AG04449 (cell line): ENCODE measurements at regions not wholly inside any gene's neighbourhood (a gene's known extent, or its start where the extent isn't known, plus 50 kb on each side); places are given as distances from the start of the nearest gene placed in this dataset.

Experiments
- CTCF ChIA-PET: fragments of 350-600 bp; formaldehyde crosslinking; extraction: SDS; loops from one replicate; lab custom pipeline; 2021; ENCODE audit warnings: antibody characterized with exemption; lab: Yijun Ruan, JAX
- POLR2A ChIA-PET: fragments of 400-600, 350-600 bp; formaldehyde crosslinking; extraction: SDS; loops from one replicate; lab custom pipeline; 2020; ENCODE audit warnings: antibody characterized with exemption, inconsistent platforms; lab: Yijun Ruan, JAX
- DNase-seq: peaks from one replicate; pipeline ENCODE4 v3.0.0-alpha.2; 2010; ENCODE audit warnings: low read depth, low spot score
- H3K4me3 ChIP-seq: 2 replicates; pipeline ENCODE4 v1.5.1; 2011; ENCODE audit warnings: low read depth, mild to moderate bottlenecking, control low read depth, low read length
- TF ChIP-seq, protein P1 (sequence below): IDR thresholded peaks from one replicate; pipeline ENCODE4 v1.5.1; 2011; ENCODE audit warnings: mild to moderate bottlenecking, moderate library complexity, low read length, control low read depth, inconsistent platforms; ENCODE audit not compliant: insufficient read depth; ENCODE audit errors: missing control alignments

DNA sequence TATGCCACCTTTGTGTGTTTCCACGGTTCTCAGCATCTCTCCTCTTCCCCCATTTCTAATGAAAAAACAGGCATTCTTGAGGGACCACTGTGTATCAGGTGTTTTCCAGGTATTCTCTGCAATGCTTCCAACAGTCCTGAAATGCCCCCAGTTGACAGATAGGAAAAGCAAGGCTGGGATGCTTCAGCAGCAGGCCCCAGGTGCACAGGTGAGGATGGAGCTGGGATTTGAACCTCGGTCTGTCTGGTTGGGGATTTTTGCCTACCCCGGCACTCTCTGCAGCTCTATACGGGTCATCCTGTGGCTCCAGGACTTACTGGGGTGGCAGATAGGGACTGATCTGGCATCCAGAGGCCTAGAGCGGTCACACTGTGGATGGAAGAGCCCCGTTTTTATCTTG lies 180.5 kb upstream of the GSE1 start:
- POLR2A ChIA-PET = no interaction called here
- no peak for DNase-seq
- TF ChIP-seq, protein P1, sequence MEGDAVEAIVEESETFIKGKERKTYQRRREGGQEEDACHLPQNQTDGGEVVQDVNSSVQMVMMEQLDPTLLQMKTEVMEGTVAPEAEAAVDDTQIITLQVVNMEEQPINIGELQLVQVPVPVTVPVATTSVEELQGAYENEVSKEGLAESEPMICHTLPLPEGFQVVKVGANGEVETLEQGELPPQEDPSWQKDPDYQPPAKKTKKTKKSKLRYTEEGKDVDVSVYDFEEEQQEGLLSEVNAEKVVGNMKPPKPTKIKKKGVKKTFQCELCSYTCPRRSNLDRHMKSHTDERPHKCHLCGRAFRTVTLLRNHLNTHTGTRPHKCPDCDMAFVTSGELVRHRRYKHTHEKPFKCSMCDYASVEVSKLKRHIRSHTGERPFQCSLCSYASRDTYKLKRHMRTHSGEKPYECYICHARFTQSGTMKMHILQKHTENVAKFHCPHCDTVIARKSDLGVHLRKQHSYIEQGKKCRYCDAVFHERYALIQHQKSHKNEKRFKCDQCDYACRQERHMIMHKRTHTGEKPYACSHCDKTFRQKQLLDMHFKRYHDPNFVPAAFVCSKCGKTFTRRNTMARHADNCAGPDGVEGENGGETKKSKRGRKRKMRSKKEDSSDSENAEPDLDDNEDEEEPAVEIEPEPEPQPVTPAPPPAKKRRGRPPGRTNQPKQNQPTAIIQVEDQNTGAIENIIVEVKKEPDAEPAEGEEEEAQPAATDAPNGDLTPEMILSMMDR = no peak
- CTCF ChIA-PET = interaction anchor here (2.3 to 5.7 kb wide), 2 partner anchors 12 to 178 kb away, joined by 11 to 43 read pairs; no protein-coding TSS in a partner anchor
- no peak overlapping the region for H3K4me3 ChIP-seq

DNA sequence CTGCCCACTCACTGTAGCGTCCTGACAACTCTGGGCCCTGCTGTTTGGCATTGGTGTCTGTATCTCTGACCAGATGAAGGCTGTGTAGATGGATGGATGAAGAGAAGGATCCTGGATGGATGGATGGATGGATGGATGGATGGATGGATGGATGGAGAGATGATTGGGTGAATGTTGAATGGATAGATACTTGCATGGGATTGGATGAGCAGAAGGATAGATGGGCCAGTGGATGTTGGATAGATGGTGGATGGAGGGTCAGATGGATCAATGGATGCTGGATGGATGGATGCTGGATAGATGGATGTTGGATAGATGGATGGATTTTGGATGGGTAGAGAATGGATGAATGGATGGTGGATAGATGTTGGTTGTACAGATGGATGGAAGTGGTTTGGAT lies 179.6 kb upstream of the GSE1 start:
- no peak overlapping the region for H3K4me3 ChIP-seq
- DNase-seq = no peak
- CTCF ChIA-PET = interaction anchor here (5.4 to 5.7 kb wide), 2 partner anchors 13 kb away, joined by 42 to 43 read pairs; no protein-coding TSS in a partner anchor
- TF ChIP-seq, protein P1 = no peak
- POLR2A ChIA-PET = no interaction called here

DNA sequence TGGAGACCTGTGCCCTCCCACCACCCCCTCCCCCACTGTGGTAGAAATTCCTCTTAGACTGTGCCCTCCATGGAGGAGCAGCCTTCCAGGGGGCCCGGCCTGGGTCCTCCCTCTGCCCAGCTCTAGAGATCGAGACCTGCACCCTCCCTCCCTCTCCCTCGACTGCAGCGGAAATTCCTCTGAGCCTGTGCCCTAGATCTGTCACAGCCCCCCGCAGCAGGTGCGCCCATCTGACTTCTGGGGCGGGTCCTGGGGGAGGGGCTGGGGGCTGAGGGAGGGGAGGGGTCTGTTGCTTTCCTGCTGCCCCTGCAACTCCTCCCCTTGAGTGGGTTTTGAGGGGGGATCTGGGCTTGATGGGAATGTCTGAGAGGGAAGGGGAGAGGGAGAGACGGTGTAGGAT lies 177.8 kb upstream of the GSE1 start:
- TF ChIP-seq, protein P1 = no peak
- no peak for DNase-seq
- H3K4me3 ChIP-seq = no peak overlapping the region
- CTCF ChIA-PET = interaction anchor here (0.9 to 5.4 kb wide), 4 partner anchors 8 to 175 kb away, joined by 3 to 42 read pairs (median 8); no protein-coding TSS in a partner anchor
- POLR2A ChIA-PET = no interaction called here

DNA sequence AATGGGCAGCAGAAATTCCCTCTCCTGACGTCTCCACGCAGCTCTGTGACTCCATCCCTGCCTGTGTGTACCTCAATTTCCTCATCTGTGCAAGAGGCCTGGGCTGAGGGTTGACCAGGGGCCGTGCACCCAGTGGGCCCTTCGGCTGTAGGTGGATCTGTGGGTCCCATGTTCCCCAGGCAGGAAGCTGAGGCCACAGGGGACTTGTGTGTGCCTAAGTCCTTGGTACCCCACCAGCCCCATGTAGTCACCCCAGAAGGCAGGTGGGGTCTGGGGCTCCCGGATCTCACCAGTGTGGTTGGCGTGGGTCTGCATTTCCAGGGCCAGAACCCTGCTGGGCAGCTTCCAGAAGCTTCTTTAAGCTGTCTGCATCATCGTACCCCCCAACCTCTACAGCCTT lies 177.4 kb upstream of the GSE1 start:
- TF ChIP-seq, protein P1 = no peak
- ChIA-PET POLR2A (no interaction called here), CTCF (interaction anchor here (0.9 to 5.4 kb wide), 4 partner anchors 8 to 174 kb away, joined by 3 to 42 read pairs (median 8); no protein-coding TSS in a partner anchor)
- DNase-seq = no peak
- no peak overlapping the region for H3K4me3 ChIP-seq

DNA sequence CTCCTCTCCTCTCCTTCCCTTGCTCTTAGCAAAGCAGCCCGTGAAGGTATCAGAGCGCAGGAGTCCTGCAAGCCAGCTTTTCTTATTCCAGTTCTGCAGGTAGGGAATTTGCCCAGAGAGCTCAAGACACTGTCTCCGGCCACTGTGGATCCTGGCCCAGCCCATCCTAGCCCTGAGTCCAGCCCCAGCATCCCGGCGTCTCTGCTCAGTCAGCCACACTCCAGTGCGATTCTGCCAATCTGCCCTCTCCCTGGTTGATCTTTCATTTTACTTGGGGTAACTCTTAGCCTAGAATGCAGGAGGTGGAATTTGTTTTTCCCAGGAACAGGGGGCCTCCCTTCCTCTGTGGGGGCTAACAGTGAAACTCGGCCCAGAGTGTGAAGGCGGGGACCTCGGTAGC lies 176.9 kb upstream of the GSE1 start:
- no peak overlapping the region for H3K4me3 ChIP-seq

DNA sequence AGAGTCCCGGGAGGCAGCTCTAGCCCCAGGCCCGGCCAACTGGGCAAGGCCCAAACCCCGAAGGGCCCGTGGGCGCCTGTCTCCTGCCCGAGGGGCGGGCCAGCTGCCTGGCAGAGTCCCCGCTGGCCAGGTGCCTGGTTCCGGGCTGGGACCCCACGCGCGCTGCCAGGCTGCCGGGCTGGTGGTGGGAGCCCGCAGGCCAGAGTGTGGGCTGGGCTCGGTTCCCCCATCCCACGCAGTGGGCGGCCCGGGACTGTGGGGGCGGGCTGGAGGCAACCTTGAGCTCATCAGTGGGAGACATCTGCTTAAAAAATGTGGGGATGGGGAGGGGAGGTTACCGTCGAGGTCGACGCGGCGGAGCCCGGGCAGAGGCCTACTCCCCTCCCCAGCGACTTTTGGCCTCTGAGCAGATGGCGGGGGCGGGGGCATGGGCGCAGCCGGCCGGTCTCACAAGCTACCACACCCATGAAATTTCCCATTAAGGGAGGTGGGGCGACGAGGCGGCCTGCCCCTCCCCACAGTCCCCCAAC lies 176.4 kb upstream of the GSE1 start:
- CTCF ChIA-PET = interaction anchor here (0.6 to 5.4 kb wide), 3 partner anchors 9 to 174 kb away, joined by 3 to 42 read pairs (median 13); no protein-coding TSS in a partner anchor
- DNase-seq = no peak
- POLR2A ChIA-PET = no interaction called here
- TF ChIP-seq, protein P1 = no peak
- H3K4me3 ChIP-seq = no peak overlapping the region

More for the DNA sequence above, 176.9 kb upstream of the GSE1 start:
- no peak for DNase-seq
- ChIA-PET POLR2A (no interaction called here), CTCF (interaction anchor here (0.6 to 5.4 kb wide), 5 partner anchors 9 to 174 kb away, joined by 3 to 42 read pairs (median 3); no protein-coding TSS in a partner anchor)
- TF ChIP-seq, protein P1 = no peak
